HG02571 (cell line): ENCODE measurements at regions not wholly inside any gene's neighbourhood (a gene's known extent, or its start where the extent isn't known, plus 50 kb on each side); places are given as distances from the start of the nearest gene placed in this dataset.
"Not testable (repeated sequence)": the region's sequence is repeated elsewhere in the genome, so short reads cannot be mapped to it uniquely, and the experiment has no call there.

Experiments used
- ATAC-seq: cut with Tn5 transposase; IDR thresholded peaks from one replicate; pipeline ENCODE4 v1.9.1; 2021; ENCODE audit warnings: mild to moderate bottlenecking, moderate library complexity; ENCODE audit not compliant: unreplicated experiment

DNA sequence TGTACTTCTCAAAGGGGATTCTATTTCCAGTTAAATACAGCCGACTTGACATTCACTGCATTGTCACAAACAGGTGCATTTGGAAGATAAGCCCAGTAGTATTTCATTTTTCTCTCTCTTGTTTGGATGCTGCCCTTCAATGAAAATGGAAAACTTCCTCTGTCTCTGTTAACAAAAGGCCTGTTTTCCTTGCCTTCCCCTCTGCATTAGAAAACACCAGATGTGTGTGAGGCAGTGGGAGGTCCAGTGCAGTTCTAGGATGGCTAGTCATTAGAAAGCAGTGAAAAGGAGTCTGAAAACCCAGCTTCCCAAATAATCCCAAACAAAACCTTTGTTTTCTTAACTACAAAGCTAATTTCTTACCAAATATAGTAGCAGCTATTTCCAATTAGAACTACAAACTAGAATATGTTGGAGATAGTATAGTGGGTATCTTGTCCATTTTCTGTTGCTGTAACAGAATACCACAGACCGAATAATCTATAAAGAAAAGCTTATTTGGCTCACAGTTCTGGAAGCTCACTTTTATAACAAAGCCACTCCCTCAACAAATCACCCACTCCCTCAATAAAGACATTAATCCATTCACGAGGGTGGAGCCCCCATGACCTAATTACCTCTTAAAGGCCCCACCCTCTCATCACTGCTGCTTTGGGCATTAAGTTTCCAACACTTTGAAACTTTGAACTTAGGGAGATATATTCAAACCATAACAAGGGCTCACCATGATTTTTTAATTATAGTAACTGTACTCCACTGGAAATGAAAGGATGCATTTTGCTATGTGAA is 452.1 kb upstream of the RPS6KA3 start:
- ATAC-seq = no peak

DNA sequence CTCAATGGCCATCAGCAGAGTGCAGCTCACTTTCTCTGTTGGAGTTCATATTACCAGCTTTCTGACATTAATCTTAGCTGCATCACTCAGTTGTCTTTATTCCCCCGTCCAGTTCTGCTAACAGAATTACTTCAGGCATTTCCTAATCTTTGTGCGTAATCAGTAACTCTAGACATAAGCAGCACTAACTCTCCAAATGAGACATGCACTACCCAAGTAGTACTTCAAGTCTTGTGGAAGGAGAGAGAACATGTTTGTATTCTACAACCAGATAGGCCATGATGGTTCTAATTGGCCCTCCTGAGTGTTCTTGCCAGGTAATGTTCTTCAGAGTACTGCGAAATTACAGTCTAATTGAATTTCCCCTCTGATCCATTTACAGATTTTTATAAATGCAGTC is 448.5 kb upstream of the RPS6KA3 start:
- no peak for ATAC-seq

DNA sequence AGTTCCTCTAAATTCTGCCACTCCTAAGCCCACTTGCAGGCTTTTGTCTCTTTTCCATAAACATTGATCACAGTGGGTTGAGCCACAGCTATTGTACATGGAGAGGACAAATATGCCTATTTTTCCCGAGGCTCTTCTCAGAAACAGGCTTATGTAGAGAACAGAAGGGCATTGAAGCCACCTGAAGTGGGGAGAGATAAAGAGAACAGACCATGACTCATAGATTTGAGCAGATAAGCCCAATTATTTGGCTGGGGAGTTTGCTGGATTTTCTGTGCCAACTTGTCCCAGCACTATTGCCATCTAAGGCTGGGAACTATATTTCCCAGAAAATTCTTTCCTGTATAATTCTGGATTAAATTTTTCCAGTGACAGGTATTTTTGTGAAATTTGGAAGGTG is 446.1 kb upstream of the RPS6KA3 start:
- ATAC-seq = no peak

DNA sequence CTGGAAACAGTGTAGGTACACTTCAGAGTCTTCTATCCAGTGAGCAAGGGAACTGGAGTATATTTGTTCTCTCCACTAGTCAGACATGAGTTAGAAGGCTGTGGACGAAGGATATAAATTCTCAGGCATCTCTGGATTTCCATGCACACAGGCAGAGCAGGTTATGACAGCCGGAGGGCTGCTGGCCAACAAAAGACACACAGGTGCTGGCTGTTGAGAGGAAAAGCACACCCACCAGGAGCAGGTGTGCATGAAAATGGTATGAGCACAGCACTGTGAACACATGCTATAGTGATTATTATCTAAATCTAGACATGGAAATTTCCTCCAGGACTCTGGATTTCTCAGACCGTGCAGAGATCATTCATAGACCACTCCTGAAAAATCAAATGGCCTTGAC is 444.7 kb upstream of the RPS6KA3 start:
- no peak for ATAC-seq

DNA sequence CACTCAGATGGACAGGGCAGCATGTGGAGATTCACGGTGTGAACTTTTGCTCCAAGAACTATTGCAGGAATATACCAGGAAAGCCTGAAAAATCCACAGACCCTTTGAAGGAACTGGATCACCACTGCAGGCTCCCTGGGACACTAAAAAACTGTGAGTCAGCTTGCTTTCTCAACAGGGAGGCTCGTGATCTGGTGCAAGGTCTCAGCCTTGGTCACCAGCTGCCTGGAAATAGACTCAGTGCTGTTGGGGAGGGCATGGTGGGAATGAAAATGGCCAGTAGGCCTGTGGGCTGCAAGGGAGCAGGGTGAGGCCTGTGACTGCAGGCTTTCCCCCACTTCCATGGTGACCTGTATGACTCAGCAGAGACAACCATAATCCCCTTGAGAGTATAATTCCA is 426.4 kb upstream of the RPS6KA3 start:
- no peak for ATAC-seq

DNA sequence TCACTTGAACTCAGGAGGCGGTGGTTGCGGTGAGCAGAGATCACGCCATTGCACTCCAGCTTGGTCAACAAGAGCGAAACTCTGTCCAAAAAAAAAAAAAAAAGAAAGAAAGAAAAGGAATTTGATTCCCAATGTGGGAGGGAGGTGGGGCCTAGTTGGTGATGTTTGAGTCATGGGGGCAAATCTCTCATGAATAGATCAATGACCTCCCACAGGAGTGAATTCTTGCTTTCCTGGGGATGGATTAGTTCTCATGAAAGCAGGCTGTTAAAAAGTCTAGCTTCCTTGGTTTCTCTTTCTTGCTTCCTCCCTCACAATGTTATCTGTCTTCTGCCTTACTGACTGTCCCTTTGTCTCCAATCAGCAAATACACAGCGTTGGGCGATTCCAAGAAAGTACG is 419.5 kb upstream of the RPS6KA3 start:
- ATAC-seq = no peak

DNA sequence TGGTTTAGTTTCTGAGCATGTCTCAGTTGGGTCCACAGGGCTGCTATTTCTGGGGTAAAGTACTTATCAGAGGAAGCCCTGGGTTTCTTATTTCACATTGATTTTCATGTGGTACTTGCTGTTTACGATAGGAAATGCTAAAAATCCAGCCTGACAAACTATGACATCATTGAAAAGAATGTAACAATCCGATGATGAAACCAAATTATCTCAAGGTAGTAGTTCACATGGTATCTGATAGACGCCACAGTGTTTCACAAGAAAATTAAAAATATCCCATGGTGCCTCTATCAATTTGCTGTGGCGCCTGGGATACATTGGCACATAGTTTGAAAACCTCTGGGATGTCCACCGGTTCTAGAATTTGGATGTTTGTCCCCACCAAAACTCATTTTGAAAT is 418.9 kb upstream of the RPS6KA3 start:
- ATAC-seq = no peak

DNA sequence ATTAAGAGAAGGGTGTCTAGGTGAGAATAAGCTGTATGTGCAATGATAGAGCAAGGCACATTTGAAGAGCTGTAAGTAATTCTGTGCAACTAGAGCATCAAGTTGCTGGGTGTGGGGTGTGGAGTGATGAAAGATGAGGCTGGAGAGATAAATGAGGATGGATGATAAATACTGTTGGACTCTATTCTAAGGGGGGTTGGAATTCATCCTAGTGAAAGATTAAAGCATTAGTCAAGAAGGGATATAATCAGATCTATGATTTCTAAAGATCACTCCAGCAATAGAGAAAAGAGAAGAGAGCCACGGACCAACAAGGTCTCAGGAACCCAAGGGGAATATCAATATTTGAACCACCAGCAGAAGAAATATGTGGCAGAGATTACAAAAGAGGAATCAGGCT is 415.0 kb upstream of the RPS6KA3 start:
- no peak for ATAC-seq

DNA sequence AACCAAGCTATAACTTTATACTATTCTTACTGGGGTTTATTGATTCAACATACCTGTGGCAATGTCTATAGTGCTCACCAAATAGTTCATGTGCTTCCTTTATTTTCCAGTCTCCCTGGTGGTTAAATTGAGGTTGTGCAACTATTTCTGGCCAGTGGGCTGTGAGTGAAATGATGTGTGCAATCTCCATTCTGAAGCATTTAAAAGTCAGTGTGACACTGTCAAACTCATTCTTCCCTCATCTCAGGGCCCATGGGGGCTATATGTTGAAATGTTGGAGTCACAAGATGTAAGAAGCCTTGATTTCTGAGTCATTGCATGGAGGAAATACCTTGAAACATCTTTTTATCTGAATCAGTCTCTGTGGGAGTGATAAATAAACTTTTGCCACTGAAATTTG is 414.3 kb upstream of the RPS6KA3 start:
- no peak for ATAC-seq

DNA sequence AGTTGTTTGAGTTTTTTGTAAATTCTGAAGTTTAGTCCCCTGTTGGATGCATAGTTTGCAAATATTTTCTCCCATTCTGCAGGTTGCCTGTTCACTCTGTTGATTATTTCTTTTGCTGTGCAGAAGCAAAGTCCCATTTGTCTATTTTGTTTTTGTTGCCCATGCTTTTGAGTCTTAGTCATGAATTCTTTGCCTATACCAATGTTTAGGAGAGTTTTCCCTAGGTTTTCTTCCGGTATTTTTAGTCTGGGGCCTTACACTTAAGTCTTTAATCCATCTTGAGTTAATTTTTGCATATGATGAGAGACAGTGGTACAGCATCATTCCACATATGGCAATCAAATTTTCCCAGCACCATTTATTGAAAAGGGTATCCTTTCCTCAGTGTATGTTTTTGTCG is 405.8 kb upstream of the RPS6KA3 start:
- ATAC-seq = no peak

DNA sequence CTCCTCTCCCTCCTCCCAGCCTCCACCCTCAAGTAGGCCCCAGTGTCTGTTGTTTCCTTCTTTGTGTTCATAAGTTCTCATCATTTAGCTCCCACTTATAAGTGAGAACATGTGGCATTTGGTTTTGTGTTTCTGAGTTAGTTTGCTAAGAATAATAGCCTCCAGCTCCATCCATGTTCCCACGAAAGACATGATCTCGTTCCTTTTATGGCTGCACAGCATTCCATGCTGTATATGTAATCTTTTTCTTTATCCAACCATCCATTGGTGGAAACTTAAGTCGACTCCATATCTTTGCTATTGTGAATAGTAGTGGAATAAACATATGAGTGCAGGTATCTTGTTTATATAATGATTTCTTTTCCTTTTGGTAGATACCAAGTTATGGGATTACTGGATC is 405.0 kb upstream of the RPS6KA3 start:
- ATAC-seq = not testable (repeated sequence)

DNA sequence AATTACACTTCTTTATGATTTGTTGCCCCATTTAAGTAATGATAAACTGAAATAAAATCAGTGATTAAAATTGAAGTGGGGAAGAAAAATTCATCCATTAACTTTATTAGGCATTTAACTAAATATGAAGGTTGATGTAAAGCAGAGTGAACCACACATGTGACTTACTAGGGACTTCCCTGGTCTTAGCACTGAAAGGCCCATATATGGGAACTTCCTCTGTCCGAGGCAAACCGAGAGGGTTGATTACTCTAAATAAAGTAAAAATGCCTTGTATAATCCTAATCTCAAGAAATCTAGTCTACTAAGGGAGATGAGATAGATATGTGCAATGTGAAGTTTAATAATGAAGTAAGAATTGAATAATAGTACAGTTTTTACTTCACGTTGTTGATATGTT is 403.9 kb upstream of the RPS6KA3 start:
- ATAC-seq = no peak

DNA sequence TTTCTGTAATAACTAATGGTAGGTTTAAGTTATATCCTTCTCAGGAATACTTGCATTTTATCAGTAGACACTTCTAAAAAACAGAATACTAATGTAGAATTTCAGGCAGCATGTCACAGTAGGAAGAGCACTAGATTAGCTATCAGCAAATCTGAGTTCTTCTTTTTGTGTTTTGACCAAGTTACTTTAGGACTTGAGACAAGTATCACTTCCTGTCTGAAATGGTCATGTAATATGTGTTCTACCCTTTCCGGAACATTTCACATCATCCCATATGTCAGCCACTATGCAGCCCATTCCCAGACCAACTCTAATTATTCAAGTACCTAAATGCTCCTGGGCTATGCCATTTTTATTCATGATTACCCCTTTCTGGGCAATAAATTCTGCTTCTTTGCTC is 401.8 kb upstream of the RPS6KA3 start:
- no peak for ATAC-seq

DNA sequence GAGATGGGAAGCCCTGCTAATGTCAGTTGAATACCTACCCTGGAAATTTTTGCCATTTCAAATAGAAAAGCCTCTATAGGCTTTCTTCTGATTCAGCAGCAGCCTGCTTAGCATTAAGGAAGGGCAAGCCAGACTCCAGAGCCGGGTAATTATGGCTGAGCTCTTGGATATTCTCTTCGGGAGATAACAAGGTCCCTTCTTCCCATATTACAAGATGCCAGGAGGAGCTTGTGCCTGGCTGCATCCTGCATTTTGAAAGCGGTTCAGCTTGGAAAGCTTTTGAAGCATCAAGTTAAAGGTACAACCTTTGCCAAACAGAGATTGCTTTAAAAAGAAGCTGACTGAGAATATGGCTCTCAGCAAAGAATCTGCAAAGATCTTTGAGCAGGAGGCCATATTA is 399.6 kb upstream of the RPS6KA3 start:
- ATAC-seq = no peak

DNA sequence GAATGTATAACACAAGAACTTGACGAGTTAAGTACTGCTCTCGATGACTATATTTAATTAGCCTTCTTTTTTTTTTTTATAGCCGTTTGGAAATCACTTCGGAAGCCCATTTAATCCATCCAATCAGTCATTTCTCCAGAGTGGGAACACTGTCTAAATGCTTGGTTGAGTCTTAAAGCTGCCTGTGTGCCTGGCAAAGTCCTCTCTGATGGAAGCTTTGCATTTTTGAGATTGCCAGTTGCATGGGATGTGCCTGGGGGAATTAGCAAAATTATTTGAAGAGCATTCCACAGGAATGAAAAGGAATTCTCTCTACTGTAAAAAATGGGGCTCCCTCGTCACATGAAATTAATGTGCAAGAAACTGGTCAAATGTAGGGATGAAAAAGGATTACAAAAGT is 398.8 kb upstream of the RPS6KA3 start:
- no peak for ATAC-seq

DNA sequence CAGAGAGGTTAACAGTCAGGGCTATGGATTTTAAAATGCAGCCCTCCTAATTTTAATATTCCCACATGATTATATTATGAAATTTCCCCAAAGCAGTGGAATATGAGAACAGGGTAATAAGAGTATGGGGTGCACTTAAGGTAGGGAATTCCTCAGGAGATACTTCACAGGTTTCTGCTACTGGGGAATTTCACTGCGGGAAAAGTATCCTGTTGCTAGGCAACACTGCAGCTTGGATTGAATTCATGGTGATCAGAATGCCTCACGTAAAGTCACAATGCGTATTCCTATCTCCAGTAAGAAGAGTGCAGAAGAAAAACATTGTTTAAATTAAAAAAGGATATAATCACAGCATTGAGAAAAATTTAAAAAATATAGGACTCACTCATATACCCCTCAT is 398.1 kb upstream of the RPS6KA3 start:
- ATAC-seq = no peak

DNA sequence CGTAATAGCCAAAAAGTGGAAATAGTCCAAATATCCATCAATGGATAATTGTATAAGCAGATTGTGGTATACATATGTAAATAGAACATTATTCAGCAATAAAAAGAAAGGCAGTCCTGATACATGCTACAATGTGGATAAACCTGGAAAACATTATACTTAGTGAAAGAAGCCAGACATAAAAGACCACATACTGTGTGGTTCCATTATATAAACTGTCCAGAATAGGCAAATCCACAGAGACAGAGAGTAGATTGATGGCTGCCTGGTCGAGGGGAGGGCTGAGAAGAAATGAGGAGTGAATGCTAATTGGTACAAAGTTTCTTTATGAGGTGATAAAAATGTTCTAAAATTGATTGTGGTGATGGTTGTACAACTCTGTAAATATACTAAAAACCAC is 397.4 kb upstream of the RPS6KA3 start:
- no peak for ATAC-seq

DNA sequence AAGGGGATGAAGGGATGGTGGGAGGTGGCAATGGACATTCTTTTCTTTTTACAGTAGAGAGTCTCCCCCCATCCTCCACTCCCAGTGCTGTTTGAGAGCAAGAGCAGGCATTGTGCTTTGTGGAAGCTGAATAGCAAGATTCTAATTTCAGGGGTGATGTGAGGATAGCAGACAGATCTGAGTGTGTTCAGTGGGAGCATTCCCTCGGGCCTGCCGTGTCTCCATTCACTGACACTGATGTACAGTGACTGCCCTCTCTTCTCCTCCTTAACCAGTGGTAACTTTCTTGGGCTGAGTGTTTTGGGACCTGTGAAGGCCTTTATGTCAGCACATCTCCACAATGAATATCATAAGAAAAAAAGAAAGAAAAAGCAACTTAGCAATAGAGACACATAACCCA is 396.6 kb upstream of the RPS6KA3 start:
- no peak for ATAC-seq

DNA sequence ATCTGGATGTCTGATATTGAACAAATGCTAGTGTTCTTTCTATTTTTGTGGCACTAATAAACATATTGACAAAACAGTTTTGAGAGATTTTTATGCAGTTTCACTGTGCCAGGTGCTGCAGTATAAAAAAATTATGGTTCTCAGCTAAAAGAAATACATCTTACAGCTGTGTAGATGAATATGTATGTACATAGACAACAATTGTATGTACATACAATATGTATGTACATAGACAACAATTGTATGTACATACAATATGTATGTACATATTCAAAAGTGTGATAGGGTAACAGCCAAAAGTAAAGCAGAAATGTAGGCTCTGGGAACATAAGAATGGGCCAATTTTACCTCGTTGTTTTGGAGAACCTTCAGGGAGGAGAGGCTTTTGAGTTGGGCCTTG is 390.0 kb upstream of the RPS6KA3 start:
- no peak for ATAC-seq

DNA sequence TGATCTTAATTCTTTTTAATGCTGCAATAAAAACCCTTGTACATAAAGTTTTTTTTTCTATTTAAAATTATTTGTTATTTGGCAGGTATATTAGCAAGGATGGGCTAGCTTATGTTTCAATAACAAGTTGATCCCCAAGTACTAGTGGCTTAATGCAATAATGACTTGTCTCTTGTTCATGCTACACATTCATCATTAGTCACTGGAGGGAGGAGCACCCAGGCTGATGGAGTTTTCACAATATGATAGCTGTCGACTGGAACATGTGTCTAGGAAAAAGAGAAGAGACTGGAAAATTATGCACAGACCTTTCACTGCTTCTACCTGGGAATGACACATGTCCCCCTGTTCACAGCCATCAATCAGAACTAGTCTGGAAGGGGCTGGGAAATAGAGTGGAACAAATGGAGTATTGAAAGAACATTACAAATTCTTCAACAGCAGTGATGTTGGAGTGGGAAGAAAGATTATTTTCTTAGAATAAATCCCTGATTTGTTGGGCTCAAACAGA is 387.9 kb upstream of the RPS6KA3 start:
- no peak for ATAC-seq

DNA sequence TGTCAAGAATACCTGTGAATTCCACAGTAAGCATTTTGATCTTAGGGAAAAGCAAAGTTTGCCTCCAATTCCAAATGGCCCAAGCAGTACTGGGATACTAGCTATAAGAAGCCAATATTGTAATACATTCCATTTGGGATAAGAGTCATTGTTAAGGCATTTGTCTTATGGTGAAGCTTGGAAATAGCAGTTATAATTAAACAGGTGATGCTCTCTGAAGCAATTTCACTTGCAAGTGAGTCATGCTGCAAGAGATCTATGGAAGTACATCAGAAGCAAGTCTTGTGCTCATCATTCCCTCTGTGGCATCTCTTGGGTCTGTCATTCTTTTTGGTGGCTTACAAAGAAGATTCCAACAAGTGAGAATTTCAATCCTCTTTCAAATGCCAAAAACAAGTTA is 386.4 kb upstream of the RPS6KA3 start:
- no peak for ATAC-seq

DNA sequence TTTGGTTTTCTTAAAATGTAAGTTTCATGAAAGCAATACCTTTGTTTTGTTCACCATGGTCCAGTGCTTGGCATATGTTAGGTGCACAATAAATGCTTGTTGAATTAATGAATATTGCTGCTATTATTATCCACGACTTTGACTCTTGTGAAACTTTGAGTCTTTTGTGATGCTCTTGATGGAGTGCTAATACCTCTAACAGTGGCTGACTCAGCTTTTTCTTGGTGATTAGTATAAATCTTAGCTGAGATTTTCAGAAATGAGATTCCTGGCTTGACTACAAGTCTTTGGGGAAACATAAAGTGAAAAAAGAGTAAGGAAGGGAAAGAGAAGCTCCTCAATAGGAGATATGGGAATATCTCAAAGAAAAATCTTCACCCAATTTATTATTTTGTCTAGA is 375.2 kb upstream of the RPS6KA3 start:
- ATAC-seq = no peak

DNA sequence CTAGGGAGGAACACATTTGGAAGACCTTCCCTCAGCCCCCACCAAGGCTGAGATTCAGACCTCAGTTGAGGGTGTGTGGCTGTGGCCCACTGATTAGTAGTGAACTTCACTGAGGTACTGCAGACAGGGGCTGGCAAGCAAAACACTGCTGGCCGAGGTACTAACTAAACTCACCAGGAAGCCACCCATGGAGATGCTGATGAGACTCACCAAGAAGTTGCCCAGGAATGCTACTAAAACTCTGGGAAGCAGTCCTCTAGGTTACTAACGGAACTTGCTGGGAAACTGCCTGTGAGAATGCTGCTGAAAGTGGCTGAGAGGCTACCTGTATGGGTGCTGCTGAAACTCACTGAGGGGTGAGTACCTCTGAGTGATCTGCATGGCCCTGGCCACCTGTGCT is 372.4 kb upstream of the RPS6KA3 start:
- no peak for ATAC-seq
